ENCODE measurements at regions not wholly inside any gene's neighbourhood (a gene's known extent, or its start where the extent isn't known, plus 50 kb on each side); places are given as distances from the start of the nearest gene placed in this dataset.

DNA sequence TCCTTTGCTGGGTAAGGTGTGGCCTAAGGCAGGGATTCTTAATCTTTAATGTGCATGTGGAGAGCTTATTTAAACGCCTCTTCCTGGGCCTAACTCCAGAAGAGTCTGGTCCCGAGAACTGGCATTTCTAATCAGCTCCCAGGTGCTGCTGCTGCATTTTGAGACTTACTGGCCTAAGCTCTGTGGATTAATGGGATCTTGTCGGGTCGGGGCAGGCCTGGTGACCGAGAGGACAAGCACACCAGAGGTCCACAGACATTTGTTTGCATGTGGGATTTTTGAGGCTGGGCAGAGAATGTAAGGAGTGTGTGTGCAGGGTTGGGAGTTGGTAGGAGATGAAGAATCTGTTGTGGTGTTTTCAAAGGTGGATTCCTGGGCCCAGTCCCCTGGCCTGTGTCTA is 95.0 kb upstream of the DAP start (continued):
- TF ChIP-seq, protein P1, sequence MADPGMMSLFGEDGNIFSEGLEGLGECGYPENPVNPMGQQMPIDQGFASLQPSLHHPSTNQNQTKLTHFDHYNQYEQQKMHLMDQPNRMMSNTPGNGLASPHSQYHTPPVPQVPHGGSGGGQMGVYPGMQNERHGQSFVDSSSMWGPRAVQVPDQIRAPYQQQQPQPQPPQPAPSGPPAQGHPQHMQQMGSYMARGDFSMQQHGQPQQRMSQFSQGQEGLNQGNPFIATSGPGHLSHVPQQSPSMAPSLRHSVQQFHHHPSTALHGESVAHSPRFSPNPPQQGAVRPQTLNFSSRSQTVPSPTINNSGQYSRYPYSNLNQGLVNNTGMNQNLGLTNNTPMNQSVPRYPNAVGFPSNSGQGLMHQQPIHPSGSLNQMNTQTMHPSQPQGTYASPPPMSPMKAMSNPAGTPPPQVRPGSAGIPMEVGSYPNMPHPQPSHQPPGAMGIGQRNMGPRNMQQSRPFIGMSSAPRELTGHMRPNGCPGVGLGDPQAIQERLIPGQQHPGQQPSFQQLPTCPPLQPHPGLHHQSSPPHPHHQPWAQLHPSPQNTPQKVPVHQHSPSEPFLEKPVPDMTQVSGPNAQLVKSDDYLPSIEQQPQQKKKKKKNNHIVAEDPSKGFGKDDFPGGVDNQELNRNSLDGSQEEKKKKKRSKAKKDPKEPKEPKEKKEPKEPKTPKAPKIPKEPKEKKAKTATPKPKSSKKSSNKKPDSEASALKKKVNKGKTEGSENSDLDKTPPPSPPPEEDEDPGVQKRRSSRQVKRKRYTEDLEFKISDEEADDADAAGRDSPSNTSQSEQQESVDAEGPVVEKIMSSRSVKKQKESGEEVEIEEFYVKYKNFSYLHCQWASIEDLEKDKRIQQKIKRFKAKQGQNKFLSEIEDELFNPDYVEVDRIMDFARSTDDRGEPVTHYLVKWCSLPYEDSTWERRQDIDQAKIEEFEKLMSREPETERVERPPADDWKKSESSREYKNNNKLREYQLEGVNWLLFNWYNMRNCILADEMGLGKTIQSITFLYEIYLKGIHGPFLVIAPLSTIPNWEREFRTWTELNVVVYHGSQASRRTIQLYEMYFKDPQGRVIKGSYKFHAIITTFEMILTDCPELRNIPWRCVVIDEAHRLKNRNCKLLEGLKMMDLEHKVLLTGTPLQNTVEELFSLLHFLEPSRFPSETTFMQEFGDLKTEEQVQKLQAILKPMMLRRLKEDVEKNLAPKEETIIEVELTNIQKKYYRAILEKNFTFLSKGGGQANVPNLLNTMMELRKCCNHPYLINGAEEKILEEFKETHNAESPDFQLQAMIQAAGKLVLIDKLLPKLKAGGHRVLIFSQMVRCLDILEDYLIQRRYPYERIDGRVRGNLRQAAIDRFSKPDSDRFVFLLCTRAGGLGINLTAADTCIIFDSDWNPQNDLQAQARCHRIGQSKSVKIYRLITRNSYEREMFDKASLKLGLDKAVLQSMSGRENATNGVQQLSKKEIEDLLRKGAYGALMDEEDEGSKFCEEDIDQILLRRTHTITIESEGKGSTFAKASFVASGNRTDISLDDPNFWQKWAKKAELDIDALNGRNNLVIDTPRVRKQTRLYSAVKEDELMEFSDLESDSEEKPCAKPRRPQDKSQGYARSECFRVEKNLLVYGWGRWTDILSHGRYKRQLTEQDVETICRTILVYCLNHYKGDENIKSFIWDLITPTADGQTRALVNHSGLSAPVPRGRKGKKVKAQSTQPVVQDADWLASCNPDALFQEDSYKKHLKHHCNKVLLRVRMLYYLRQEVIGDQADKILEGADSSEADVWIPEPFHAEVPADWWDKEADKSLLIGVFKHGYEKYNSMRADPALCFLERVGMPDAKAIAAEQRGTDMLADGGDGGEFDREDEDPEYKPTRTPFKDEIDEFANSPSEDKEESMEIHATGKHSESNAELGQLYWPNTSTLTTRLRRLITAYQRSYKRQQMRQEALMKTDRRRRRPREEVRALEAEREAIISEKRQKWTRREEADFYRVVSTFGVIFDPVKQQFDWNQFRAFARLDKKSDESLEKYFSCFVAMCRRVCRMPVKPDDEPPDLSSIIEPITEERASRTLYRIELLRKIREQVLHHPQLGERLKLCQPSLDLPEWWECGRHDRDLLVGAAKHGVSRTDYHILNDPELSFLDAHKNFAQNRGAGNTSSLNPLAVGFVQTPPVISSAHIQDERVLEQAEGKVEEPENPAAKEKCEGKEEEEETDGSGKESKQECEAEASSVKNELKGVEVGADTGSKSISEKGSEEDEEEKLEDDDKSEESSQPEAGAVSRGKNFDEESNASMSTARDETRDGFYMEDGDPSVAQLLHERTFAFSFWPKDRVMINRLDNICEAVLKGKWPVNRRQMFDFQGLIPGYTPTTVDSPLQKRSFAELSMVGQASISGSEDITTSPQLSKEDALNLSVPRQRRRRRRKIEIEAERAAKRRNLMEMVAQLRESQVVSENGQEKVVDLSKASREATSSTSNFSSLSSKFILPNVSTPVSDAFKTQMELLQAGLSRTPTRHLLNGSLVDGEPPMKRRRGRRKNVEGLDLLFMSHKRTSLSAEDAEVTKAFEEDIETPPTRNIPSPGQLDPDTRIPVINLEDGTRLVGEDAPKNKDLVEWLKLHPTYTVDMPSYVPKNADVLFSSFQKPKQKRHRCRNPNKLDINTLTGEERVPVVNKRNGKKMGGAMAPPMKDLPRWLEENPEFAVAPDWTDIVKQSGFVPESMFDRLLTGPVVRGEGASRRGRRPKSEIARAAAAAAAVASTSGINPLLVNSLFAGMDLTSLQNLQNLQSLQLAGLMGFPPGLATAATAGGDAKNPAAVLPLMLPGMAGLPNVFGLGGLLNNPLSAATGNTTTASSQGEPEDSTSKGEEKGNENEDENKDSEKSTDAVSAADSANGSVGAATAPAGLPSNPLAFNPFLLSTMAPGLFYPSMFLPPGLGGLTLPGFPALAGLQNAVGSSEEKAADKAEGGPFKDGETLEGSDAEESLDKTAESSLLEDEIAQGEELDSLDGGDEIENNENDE (IDR thresholded peaks at IDR 0.05; ENCODE audit: insufficient replicate concordance, low read length), result no peak
- TF ChIP-seq CHD1 (IDR thresholded peaks at IDR 0.05; ENCODE audit: low read depth, low read length) (no peak), RNF2 (IDR thresholded peaks at IDR 0.05; ENCODE audit: borderline replicate concordance, low read depth, low read length, missing control alignments, poor library complexity, severe bottlenecking) (no peak), SRF (IDR thresholded peaks at IDR 0.05; ENCODE audit: low read depth, low read length) (no peak), HDAC2 (IDR thresholded peaks at IDR 0.05; ENCODE audit: borderline replicate concordance in 1 of 2, low read depth in 2 of 2, low read length in 2 of 2) (no peak), SP1 (IDR thresholded peaks at IDR 0.05; ENCODE audit: low read depth, low read length) (no peak), EZH2 (IDR thresholded peaks at IDR 0.05; ENCODE audit: low read depth, low read length, severe bottlenecking) (no peak), CTBP2 (IDR thresholded peaks at IDR 0.05; ENCODE audit: borderline replicate concordance, insufficient read depth, insufficient read length, low read length) (no peak), GABPA (IDR thresholded peaks at IDR 0.05; ENCODE audit: borderline replicate concordance, insufficient read depth, low read length) (no peak), RBBP5 (IDR thresholded peaks at IDR 0.05; ENCODE audit: borderline replicate concordance, low read depth, low read length) (no peak)

All from H1 (cell line).